CD4-positive, alpha-beta T cell (primary cell): ENCODE measurements at regions not wholly inside any gene's neighbourhood (a gene's known extent, or its start where the extent isn't known, plus 50 kb on each side); places are given as distances from the start of the nearest gene placed in this dataset.
A peak's percentile ranks its signal among the peaks of the same experiment; 100 is the strongest.

Source experiments
- ATAC-seq: fragments of 200-7000 bp; cut with Tn5 transposase; one replicate; pipeline ENCODE4 v1.10.0; 2022; ENCODE audit warnings: mild to moderate bottlenecking; ENCODE audit not compliant: poor library complexity
- CTCF ChIA-PET: fragments of 350-600 bp; sonication (Branson Sonifier 250); formaldehyde crosslinking; loops from one replicate; lab custom pipeline; 2021; ENCODE audit warnings: antibody characterized with exemption, inconsistent platforms; lab: Charles Lee
- POLR2A ChIA-PET: fragments of 350-600 bp; sonication (Branson Sonifier 250); formaldehyde crosslinking; loops from one replicate; lab custom pipeline; 2021; ENCODE audit warnings: antibody characterized with exemption, inconsistent platforms; lab: Charles Lee
- DNase-seq, 14 experiments: peaks; one replicate each; pipeline ENCODE4 v3.0.0-alpha.2; 2013 to 2020; ENCODE audit warnings: mixed read lengths in 2 of 14
- H3K27ac ChIP-seq, 2 donors: one replicate each; pipeline versions ENCODE4 v1.5.1 to v1.7.0; 2013; ENCODE audit warnings: low read length in 2 of 2, low read depth in 1 of 2, mild to moderate bottlenecking in 1 of 2
- H3K27me3 ChIP-seq, 2 experiments: 1 replicate in 1 of 2; 2 replicates in 1 of 2; pipeline versions ENCODE4 v1.6.1 to v1.7.0; 2013; ENCODE audit warnings: low read length in 2 of 2, control low read depth in 1 of 2, mild to moderate bottlenecking in 1 of 2, moderate library complexity in 1 of 2; ENCODE audit not compliant: insufficient read depth in 2 of 2, control insufficient read depth in 1 of 2
- H3K36me3 ChIP-seq: one replicate; pipeline ENCODE4 v1.6.1; 2013; ENCODE audit warnings: low read length, control low read depth; ENCODE audit not compliant: insufficient read depth
- H3K4me1 ChIP-seq: one replicate; pipeline ENCODE4 v1.6.1; 2013; ENCODE audit warnings: low read length, control low read depth; ENCODE audit not compliant: insufficient read depth
- H3K4me3 ChIP-seq: one replicate; pipeline ENCODE4 v1.5.1; 2013; ENCODE audit warnings: mild to moderate bottlenecking, low read length, moderate library complexity
- H3K9me3 ChIP-seq, 2 experiments: 1 replicate in 1 of 2; 2 replicates in 1 of 2; pipeline versions ENCODE4 v1.6.1 to v1.7.0; 2013; ENCODE audit warnings: low read length in 2 of 2, mild to moderate bottlenecking in 2 of 2, control low read depth in 1 of 2, moderate library complexity in 1 of 2; ENCODE audit not compliant: control insufficient read depth in 1 of 2, insufficient read depth in 1 of 2
- H3K27ac Mint-ChIP-seq: one replicate; pipeline ENCODE4 v1.8.0; 2020; ENCODE audit warnings: mixed read lengths
- H3K27me3 Mint-ChIP-seq: one replicate; pipeline ENCODE4 v1.8.0; 2021; ENCODE audit warnings: mixed read lengths
- H3K36me3 Mint-ChIP-seq: one replicate; pipeline ENCODE4 v1.8.0; 2021; ENCODE audit warnings: low read depth, mixed read lengths
- H3K4me1 Mint-ChIP-seq: one replicate; pipeline ENCODE4 v1.8.0; 2021; ENCODE audit warnings: low read depth, mixed read lengths
- H3K4me3 Mint-ChIP-seq: one replicate; pipeline ENCODE4 v1.8.0; 2020; ENCODE audit warnings: mild to moderate bottlenecking, mixed read lengths
- H3K9me3 Mint-ChIP-seq: one replicate; pipeline ENCODE4 v1.8.0; 2020; ENCODE audit warnings: mixed read lengths
- intact Hi-C, 2 experiments: fragments of 100-400 bp; cut with DNase I in 1 of 2; cut with micrococcal nuclease in 1 of 2; formaldehyde crosslinking; loops; one replicate each; pipeline versions ENCODE4 v1.15.1 to v1.9.0; 2023 to 2025; cut with DNase I, micrococcal nuclease
- TF ChIP-seq, protein P1 (sequence below): fragments of 200-600 bp; IDR thresholded peaks from one replicate; pipeline ENCODE4 v1.8.0; 2022; ENCODE audit warnings: antibody characterized with exemption, mild to moderate bottlenecking

DNA sequence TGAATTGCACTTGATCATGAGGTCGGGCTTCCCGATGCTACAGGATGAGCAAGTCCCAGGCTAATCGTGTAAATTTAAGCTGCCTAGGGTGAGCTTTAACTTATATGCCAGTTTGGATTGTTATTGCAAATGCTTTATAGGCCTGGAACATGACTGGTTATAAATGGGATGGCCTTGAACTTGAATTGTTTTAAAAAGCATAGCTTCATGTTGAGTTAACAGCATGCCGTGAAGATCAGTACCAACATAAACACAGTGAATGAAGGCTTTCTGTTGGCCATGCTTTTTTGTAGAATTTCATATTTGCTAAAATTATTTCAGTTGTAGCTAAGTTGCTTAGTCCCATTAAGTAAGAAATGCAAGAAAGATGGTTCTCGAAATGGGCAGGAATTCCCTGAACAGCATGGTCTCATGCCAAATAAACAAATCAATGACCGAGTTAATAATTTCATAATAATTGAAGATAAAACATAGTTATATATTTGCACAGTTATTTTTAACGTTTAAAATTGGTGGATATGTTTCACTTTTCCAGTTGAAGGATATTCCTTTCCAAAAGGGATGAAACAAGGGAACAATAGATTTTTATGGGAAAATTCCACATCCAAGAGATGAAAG is 76.6 kb upstream of the ARID1B start:
- DNase-seq (no peak), ATAC-seq (no peak)
- Histone ChIP-seq H3K4me3 (no peak overlapping the region), H3K9me3 (no peaks in the 10 kb centered on the region), H3K36me3 (no peaks in the 10 kb centered on the region), H3K4me1 (no peaks in the 10 kb centered on the region), H3K27ac (no peak overlapping the region), H3K27me3 (no peaks in the 10 kb centered on the region)
- Mint-ChIP-seq H3K4me3 (no peak overlapping the region), H3K4me1 (no peaks in the 10 kb centered on the region), H3K36me3 (no peaks in the 10 kb centered on the region), H3K9me3 (no peaks in the 10 kb centered on the region), H3K27ac (no peak overlapping the region), H3K27me3 (no peaks in the 10 kb centered on the region)
- TF ChIP-seq, protein P1, sequence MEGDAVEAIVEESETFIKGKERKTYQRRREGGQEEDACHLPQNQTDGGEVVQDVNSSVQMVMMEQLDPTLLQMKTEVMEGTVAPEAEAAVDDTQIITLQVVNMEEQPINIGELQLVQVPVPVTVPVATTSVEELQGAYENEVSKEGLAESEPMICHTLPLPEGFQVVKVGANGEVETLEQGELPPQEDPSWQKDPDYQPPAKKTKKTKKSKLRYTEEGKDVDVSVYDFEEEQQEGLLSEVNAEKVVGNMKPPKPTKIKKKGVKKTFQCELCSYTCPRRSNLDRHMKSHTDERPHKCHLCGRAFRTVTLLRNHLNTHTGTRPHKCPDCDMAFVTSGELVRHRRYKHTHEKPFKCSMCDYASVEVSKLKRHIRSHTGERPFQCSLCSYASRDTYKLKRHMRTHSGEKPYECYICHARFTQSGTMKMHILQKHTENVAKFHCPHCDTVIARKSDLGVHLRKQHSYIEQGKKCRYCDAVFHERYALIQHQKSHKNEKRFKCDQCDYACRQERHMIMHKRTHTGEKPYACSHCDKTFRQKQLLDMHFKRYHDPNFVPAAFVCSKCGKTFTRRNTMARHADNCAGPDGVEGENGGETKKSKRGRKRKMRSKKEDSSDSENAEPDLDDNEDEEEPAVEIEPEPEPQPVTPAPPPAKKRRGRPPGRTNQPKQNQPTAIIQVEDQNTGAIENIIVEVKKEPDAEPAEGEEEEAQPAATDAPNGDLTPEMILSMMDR = no peak
- ChIA-PET CTCF (interaction anchor here (1.8 kb wide), 1 partner anchor 20 kb away, joined by 3 read pairs; no protein-coding TSS in a partner anchor), POLR2A (no interaction called here)
- intact Hi-C loops = no loop called here

DNA sequence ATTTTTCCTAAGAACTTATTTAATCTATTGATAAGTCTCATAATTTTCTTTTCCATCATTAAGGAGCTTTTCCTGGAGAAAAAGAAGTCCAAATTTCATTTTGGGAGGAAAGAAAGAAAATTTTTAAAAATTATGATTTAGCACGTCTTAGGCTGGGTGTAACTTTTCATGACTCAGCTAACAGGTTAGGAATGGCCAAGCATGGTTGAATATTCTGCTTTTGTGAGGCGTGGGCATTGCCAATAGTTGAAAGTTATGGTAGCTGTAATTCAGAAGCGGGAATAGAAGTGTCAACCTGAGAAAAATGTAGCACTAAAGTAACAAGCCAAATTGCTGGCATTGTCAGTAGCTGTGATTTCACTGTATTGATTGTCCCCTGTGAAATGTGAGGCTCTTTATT is 77.2 kb upstream of the ARID1B start:
- no peaks in the 10 kb centered on the region for H3K27me3 ChIP-seq
- Mint-ChIP-seq H3K9me3 (no peaks in the 10 kb centered on the region), H3K36me3 (no peaks in the 10 kb centered on the region), H3K27ac (no peak overlapping the region), H3K27me3 (no peaks in the 10 kb centered on the region), H3K4me3 (no peak overlapping the region), H3K4me1 (no peaks in the 10 kb centered on the region)
- H3K4me3 ChIP-seq = no peak overlapping the region
- intact Hi-C loops = no loop called here
- ChIA-PET POLR2A (no interaction called here), CTCF (interaction anchor here (1.8 kb wide), 1 partner anchor 19 kb away, joined by 3 read pairs; no protein-coding TSS in a partner anchor)
- H3K27ac ChIP-seq = no peak overlapping the region
- H3K9me3 ChIP-seq = no peaks in the 10 kb centered on the region
- DNase-seq (no peak), ATAC-seq (no peak)
- no peaks in the 10 kb centered on the region for H3K4me1 ChIP-seq
- TF ChIP-seq, protein P1 = no peak
- no peaks in the 10 kb centered on the region for H3K36me3 ChIP-seq

DNA sequence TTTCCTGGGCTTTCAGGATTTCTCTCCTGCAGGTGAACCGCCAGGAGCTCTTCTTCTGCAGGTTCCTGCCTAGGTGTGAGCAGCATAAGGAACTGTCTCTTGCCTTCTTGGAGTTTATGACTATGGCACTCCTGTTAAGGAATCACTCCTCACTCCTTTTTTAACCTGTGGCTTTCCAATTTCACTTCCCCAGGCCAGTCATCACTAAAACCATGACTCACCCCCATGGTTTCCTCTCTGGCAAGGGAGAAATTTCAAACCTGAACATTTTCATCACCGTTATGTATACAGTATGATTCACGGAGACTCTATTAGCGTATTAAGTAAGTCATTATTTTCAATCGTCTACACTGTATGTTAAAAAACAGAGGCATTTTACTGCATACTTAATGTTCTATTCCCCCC is 78.2 kb upstream of the ARID1B start:
- Histone ChIP-seq H3K4me3 (no peak overlapping the region), H3K9me3 (no peaks in the 10 kb centered on the region), H3K4me1 (no peaks in the 10 kb centered on the region), H3K27me3 (no peaks in the 10 kb centered on the region), H3K36me3 (no peaks in the 10 kb centered on the region), H3K27ac (no peak overlapping the region)
- Mint-ChIP-seq H3K27me3 (no peaks in the 10 kb centered on the region), H3K4me1 (no peaks in the 10 kb centered on the region), H3K36me3 (no peaks in the 10 kb centered on the region), H3K4me3 (no peak overlapping the region), H3K27ac (no peak overlapping the region), H3K9me3 (no peaks in the 10 kb centered on the region)
- DNase-seq (peak in 2 of 14 experiments; percentile 34 to 46), ATAC-seq (no peak)
- POLR2A ChIA-PET = no interaction called here
- intact Hi-C loops = no loop called here
- CTCF ChIA-PET = no interaction called here
- TF ChIP-seq, protein P1 = no peak
